MM.1S (cell line): ENCODE measurements at regions not wholly inside any gene's neighbourhood (a gene's known extent, or its start where the extent isn't known, plus 50 kb on each side); places are given as distances from the start of the nearest gene placed in this dataset.

Source experiments
- CTCF ChIP-seq: fragments of 300-600 bp; sonication (generic); IDR thresholded peaks from 2 replicates; pipeline ENCODE4 v1.5.1; 2016; ENCODE audit warnings: antibody characterized with exemption, low read length, mixed read lengths
- EZH2 ChIP-seq: fragments of 300-600 bp; sonication (generic); optimal IDR thresholded peaks from 2 replicates; pipeline ENCODE3; 2017; ENCODE audit warnings: low read depth, mild to moderate bottlenecking, antibody characterized with exemption, low read length, mixed read lengths

DNA sequence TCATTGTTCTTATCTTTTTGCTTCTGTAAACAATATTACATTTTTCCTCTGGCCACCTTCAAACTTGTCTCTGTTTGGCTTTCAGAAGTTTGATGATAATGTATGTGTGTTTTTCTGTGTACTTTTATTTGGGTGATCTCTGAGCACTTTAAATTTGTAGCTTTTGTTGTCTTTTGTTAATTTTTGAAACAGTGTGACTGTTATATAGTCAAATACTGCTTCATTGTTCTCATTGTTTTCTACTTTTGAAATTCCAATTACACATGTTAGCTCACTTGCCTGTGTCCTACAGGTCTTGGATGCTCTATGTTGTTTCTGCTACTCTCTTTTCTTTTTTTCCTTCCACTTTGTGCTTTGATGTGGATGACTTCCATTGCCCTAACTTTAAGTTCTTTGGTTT is 460.1 kb upstream of the KHDRBS2 start:
- TF ChIP-seq CTCF: no peak
- no peak for TF ChIP-seq EZH2
